ENCODE measurements at regions not wholly inside any gene's neighbourhood (a gene's known extent, or its start where the extent isn't known, plus 50 kb on each side); places are given as distances from the start of the nearest gene placed in this dataset.

GRCh38 chr4:94112644-94113043 lies 95.0 kb upstream of the SMARCAD1 start:
- no peak overlapping the region for H3K27ac Mint-ChIP-seq
- no peak overlapping the region for H3K27ac ChIP-seq (ENCODE audit: low read depth, low read length)
- no peaks in the 10 kb centered on the region for H3K36me3 ChIP-seq (ENCODE audit: control insufficient read depth, insufficient read depth, low read length)
- H3K4me1 Mint-ChIP-seq, result peaks cover 3% of the 10 kb centered on the region
- no peak overlapping the region for H3K4me3 ChIP-seq (ENCODE audit: low read length)
- no peak for DNase-seq
- peaks cover 5% of the 10 kb centered on the region for H3K9me3 ChIP-seq (ENCODE audit: control insufficient read depth, low read length)
- no peaks in the 10 kb centered on the region for H3K36me3 Mint-ChIP-seq (ENCODE audit: low read depth)
- H3K4me1 ChIP-seq (ENCODE audit: control insufficient read depth, insufficient read depth, low read length), result no peaks in the 10 kb centered on the region
- H3K27me3 Mint-ChIP-seq (ENCODE audit: insufficient read depth), result no peaks in the 10 kb centered on the region
- no peaks in the 10 kb centered on the region for H3K9me3 Mint-ChIP-seq
- no peak overlapping the region for H3K4me3 Mint-ChIP-seq
- no peaks in the 10 kb centered on the region for H3K27me3 ChIP-seq (ENCODE audit: control insufficient read depth, insufficient read depth, low read length, poor library complexity, severe bottlenecking)
- no peak overlapping the region for H3K9ac ChIP-seq (ENCODE audit: extremely low read depth, low read length, poor library complexity, severe bottlenecking)
- TF ChIP-seq, protein P1, sequence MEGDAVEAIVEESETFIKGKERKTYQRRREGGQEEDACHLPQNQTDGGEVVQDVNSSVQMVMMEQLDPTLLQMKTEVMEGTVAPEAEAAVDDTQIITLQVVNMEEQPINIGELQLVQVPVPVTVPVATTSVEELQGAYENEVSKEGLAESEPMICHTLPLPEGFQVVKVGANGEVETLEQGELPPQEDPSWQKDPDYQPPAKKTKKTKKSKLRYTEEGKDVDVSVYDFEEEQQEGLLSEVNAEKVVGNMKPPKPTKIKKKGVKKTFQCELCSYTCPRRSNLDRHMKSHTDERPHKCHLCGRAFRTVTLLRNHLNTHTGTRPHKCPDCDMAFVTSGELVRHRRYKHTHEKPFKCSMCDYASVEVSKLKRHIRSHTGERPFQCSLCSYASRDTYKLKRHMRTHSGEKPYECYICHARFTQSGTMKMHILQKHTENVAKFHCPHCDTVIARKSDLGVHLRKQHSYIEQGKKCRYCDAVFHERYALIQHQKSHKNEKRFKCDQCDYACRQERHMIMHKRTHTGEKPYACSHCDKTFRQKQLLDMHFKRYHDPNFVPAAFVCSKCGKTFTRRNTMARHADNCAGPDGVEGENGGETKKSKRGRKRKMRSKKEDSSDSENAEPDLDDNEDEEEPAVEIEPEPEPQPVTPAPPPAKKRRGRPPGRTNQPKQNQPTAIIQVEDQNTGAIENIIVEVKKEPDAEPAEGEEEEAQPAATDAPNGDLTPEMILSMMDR (conservative IDR thresholded peaks at IDR 0.05), result no peak
- 94 to 100% methylated on average over 1 of the region's 1 CpG for WGBS, 2 experiments (ENCODE audit: insufficient coverage in 1 of 2, insufficient read length in 1 of 2)

DNA sequence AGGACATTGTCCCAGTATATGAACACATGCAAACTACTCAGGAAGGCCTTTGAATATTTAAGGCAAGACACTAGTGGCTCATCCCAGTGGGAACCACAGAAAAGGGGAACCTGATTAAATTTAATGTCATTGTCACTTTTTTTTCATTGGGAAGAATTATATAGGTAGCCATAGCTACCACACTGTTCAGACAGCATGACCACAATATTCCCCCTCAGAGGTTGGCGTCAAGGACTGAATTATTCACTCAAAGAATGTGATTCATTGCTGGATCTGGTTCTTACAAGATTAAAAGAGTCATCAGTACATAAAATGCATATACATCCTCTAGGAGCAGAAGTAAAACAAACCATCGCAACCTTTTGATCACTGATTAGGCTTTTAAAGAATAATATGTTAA lies 92.0 kb upstream of the SMARCAD1 start:
- Histone ChIP-seq H3K27ac (ENCODE audit: low read depth, low read length) (peak overlapping the region; percentile 45), H3K9ac (ENCODE audit: extremely low read depth, low read length, poor library complexity, severe bottlenecking) (no peak overlapping the region), H3K4me1 (ENCODE audit: control insufficient read depth, insufficient read depth, low read length) (no peaks in the 10 kb centered on the region), H3K9me3 (ENCODE audit: control insufficient read depth, low read length) (no peaks in the 10 kb centered on the region), H3K36me3 (ENCODE audit: control insufficient read depth, insufficient read depth, low read length) (no peaks in the 10 kb centered on the region), H3K27me3 (ENCODE audit: control insufficient read depth, insufficient read depth, low read length, poor library complexity, severe bottlenecking) (no peaks in the 10 kb centered on the region), H3K4me3 (ENCODE audit: low read length) (no peak overlapping the region)
- Mint-ChIP-seq H3K27me3 (ENCODE audit: insufficient read depth) (no peaks in the 10 kb centered on the region), H3K4me1 (peaks cover 3% of the 10 kb centered on the region), H3K36me3 (ENCODE audit: low read depth) (peaks cover 10% of the 10 kb centered on the region), H3K4me3 (no peak overlapping the region), H3K9me3 (no peaks in the 10 kb centered on the region), H3K27ac (no peak overlapping the region)
- TF ChIP-seq, protein P1 (conservative IDR thresholded peaks at IDR 0.05), result no peak
- WGBS, 2 experiments (ENCODE audit: insufficient coverage in 1 of 2, insufficient read length in 1 of 2), result 92% methylated on average over 1 of the region's 2 CpGs; no CpG with 5 or more reads in 1 of the 2 experiments
- no peak for DNase-seq

GRCh38 chr4:94116842-94117241 lies 90.8 kb upstream of the SMARCAD1 start:
- no peak overlapping the region for H3K4me3 Mint-ChIP-seq
- DNase-seq, result no peak
- peaks cover 19% of the 10 kb centered on the region for H3K36me3 Mint-ChIP-seq (ENCODE audit: low read depth)
- no peaks in the 10 kb centered on the region for H3K27me3 Mint-ChIP-seq (ENCODE audit: insufficient read depth)
- H3K27ac Mint-ChIP-seq, result no peak overlapping the region
- peaks cover 4% of the 10 kb centered on the region for H3K9me3 ChIP-seq (ENCODE audit: control insufficient read depth, low read length)
- peaks cover 3% of the 10 kb centered on the region for H3K4me1 Mint-ChIP-seq
- H3K27ac ChIP-seq (ENCODE audit: low read depth, low read length), result no peak overlapping the region
- no peak overlapping the region for H3K9ac ChIP-seq (ENCODE audit: extremely low read depth, low read length, poor library complexity, severe bottlenecking)
- no peaks in the 10 kb centered on the region for H3K9me3 Mint-ChIP-seq
- TF ChIP-seq, protein P1 (conservative IDR thresholded peaks at IDR 0.05), result no peak
- H3K36me3 ChIP-seq (ENCODE audit: control insufficient read depth, insufficient read depth, low read length), result no peaks in the 10 kb centered on the region
- no peaks in the 10 kb centered on the region for H3K4me1 ChIP-seq (ENCODE audit: control insufficient read depth, insufficient read depth, low read length)
- 84% methylated on average over 2 of the region's 2 CpGs; no CpG with 5 or more reads in 1 of the 2 experiments for WGBS, 2 experiments (ENCODE audit: insufficient coverage in 1 of 2, insufficient read length in 1 of 2)
- no peaks in the 10 kb centered on the region for H3K27me3 ChIP-seq (ENCODE audit: control insufficient read depth, insufficient read depth, low read length, poor library complexity, severe bottlenecking)
- no peak overlapping the region for H3K4me3 ChIP-seq (ENCODE audit: low read length)
